ENCODE measurements at regions not wholly inside any gene's neighbourhood (a gene's known extent, or its start where the extent isn't known, plus 50 kb on each side); places are given as distances from the start of the nearest gene placed in this dataset.

GRCh38 chr22:48361099-48361639 is 1466.5 kb downstream of the BRD1 start:
- no peak for DNase-seq (ENCODE audit: low read depth in 2 of 2)

- DNase-seq (ENCODE audit: low read depth in 2 of 2): no peak
Observed at GRCh38 chr22:48359613-48359965, 1468.1 kb downstream of the BRD1 start.

DNA sequence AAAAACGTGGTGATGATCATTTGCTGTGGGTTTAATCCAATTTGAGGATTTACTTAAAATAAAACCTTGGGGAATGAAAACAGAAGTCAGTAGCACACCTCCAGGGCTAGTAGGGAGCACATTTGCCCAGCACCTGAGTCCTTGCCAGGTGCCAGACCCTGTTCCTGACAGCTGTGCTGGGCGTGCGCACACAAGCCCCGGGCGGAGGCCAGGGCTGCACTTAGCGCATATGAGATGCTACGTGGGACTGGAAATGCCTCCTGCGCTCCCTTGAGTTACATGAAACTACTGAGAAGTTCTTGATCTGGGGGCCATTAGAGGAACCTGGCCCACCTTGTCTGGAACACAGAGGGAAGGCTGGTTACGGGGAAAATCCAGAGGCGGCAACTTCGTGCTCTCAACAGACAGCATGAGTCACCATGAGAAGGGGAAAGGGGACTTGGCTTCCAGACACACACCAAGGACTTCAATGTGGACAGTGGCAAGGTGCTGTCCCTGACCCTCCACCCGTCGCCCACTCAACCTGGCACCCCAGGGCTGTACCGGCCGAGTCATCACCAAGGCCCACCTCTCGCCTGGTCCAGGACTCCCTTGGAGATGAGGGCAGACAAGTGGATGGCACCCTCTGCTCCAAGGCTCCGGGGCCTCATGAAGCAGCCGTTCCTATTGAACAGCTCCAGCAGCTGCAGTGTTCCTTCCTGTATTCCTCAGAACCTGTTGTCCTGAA is 1468.6 kb downstream of the BRD1 start:
- DNase-seq (ENCODE audit: low read depth in 2 of 2): no peak

DNA sequence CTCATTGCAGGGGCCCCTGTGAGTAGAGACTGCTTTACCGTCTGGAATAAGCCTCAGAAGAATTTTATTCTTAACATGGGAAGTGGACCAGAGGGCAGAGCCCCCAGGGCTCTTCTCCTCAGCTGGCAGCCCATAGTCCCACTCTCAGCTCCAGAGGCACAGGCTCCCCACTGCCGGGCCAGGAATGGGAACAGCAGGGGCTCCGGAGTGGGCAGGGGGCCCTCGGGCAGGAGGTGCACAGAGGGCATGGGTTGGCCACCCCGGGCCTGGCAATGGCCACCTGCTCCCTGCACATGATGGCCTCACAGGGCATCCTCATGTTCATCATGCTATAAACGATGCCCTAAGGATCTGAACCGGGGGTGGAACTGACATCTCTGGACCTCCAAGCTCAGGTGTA is 1469.7 kb downstream of the BRD1 start:
- no peak for DNase-seq (ENCODE audit: low read depth in 2 of 2)

DNA sequence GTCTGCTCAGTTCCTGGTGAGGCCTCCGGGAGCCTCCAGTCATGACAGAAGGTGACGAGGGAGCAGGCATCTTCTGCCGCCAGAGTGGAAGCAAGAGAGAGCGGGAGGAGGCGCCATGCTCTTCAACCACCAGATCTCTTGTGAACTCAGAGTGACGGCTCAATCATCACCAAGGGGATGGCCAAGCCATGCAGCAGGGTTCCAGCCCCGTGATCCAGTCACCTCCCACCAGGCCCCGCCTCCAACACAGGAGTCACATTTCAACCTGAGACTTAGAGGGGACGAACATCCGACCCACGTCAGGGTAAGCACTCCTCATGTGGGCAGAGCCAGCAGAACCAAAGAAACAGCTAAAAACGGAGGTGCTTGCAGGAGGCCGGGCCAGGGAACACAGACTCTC is 1470.5 kb downstream of the BRD1 start:
- no peak for DNase-seq (ENCODE audit: low read depth in 2 of 2)

DNA sequence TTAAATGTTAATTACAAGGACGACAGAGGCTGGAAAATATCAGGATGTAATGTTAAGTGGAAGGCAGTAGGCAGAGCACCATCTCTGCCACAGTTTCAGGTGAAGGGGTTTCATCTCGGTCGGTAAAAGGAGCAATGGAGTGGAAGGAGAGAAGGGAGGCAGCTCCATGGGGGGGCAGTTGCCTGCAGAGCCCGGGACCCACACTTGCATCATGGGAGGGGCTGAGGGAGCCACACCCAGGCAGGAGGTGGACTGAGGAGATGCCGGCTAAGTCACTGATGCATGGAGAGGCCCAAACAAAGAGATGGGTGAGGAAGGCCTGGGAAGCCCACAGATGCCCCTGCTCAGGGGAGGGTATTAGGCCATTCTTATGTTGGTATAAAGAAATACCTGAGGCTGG is 1470.9 kb downstream of the BRD1 start:
- no peak for DNase-seq (ENCODE audit: low read depth in 2 of 2)

DNA sequence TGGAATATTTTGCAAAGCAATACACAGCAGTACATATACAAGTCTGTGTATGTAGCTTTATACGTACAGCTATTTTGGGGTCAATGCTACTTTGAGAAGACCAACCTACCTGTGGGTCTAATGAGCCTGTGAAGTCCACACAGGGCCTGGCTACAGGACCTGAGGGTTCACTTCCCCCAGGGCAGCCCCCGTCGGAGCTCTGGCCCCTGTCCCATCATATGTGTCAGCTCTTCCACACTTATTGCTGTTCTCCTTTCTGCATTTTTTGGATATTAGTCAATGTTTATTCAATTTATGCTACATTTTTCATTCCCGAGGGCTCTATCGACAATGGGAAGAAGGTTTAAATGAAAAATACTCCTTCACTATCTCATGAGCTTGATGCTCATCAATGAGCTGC is 1473.6 kb downstream of the BRD1 start:
- no peak for DNase-seq (ENCODE audit: low read depth in 2 of 2)

GRCh38 chr22:48353116-48353947 is 1474.3 kb downstream of the BRD1 start:
- DNase-seq (ENCODE audit: low read depth in 2 of 2): no peak

GRCh38 chr22:48352086-48352911 is 1475.4 kb downstream of the BRD1 start:
- no peak for DNase-seq (ENCODE audit: low read depth in 2 of 2)

- no peak for DNase-seq (ENCODE audit: low read depth in 2 of 2)
Observed at GRCh38 chr22:48351376-48352085, 1476.1 kb downstream of the BRD1 start.

DNA sequence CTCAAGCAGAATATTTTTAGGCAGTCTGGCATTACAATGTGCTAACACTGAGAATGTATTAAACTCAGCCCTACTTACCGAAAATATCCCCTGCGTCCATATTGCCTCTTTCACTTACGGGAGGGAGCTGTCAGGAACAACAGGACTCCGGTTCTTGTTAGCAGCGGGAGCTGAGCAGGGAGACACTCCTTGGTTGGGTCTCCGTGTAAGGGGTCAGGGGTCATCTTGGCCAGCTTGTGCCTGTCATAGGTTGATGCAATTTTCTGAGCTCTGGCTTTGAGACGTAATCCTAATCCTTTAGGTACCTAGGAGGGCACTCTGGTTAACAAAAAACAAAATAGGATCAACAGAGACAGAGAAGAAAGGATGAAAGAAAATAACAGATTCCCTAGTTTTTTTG is 1477.2 kb downstream of the BRD1 start:
- DNase-seq (ENCODE audit: low read depth in 2 of 2): no peak

GRCh38 chr22:48348855-48349254 is 1478.8 kb downstream of the BRD1 start:
- no peak for DNase-seq (ENCODE audit: low read depth in 2 of 2)

DNA sequence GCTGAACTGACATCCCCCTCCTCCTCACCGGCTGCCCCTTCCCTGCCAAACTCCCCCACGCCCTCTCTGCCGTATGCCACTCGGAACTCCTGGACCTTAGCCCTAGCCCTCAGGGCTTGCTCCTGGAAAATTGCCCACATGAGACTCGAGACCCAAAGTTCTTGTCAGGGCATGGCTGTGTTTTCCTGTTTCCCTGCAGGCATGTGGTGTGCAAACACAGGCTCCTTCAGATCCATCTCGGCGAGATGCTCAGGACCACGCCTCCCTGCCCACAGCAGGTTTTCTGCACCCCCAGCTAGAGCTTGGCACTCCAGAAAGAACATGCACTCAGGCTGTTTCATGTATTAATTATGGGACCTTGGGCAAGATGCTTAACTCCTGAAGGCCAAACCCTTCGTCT is 1480.4 kb downstream of the BRD1 start:
- no peak for DNase-seq (ENCODE audit: low read depth in 2 of 2)

- DNase-seq (ENCODE audit: low read depth in 2 of 2): no peak
Observed at GRCh38 chr22:48346911-48347310, 1480.8 kb downstream of the BRD1 start.

DNA sequence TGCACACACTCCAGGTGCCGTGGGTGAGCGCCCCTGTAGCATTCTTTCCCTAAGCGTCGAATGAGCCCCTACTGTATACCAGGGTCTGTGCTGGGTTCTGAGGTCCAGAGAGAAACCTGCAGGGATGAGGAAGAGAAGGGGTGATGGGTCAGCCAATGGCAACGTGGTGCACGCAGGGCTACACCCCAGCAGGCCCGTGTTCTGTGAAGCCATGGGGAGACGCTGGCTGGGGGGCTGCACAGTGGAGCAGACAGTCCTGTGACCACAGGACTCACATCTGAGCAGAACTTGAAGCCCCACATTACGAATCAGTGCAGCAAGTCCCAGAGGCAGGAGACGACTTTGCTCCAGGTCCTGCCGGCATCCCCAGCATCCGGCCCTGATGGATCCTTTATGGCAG is 1481.4 kb downstream of the BRD1 start:
- DNase-seq (ENCODE audit: low read depth in 2 of 2): no peak

GRCh38 chr22:48345631-48346030 is 1482.0 kb downstream of the BRD1 start:
- DNase-seq (ENCODE audit: low read depth in 2 of 2): no peak

DNA sequence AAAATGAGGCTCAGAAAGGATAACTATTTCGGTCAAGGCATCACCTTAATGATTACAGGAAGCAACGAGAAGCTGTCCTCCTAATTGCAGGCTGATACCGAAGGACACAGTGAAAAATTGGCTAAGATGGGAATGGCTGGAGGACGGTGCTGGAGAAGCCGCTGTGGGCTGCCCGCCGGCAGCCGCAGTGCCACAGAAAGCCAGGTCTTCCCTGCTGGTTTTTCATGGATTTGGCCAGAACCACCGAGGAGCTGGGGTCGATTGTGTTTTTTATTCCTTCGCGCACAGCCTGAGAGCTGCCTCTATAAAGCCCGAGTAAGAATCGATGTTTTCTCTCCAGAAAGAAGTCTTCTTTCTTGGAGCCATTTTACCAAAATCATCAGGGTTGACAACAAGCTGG is 1484.2 kb downstream of the BRD1 start:
- DNase-seq (ENCODE audit: low read depth in 2 of 2): no peak

DNA sequence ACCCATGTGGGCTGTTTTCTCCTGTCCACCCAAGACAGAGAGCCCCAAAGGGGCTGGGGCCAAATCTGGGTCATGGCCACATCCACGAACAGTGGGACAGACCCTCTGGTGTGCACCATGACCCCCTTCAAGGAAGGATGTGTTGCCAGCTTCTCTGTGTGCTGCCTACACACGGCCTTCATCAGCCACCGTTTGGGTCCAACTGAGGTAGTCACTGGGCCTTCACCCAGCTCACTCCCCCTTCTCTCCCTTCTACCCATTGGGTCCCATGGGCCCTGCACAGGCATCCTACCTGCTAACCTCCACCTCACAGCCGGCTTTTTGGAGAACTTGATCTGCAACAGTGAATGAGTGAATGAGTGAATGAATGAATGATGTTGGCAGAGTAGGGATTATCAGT is 1484.9 kb downstream of the BRD1 start:
- DNase-seq (ENCODE audit: low read depth in 2 of 2): no peak

DNA sequence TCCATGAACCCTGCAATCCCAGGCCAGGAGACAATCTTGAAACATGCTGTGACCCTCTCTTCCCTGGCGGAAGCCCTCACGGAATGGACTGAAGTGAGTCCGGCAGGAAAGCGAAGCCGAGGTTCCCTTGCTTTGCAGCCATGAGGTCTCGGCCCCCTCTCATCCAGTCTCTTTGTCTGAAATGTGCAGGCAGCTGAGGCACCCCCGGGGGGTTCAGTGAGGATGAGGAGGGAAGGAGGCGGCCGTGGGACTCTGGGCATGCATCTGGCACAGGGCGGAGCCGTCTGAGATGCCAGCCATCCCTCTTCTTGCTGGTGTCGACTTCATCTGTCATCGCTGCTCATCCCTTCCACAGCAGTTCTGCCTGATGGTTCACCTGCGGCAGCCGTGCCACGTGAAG is 1485.7 kb downstream of the BRD1 start:
- DNase-seq (ENCODE audit: low read depth in 2 of 2): no peak

GRCh38 chr22:48340727-48341709 is 1486.7 kb downstream of the BRD1 start:
- no peak for DNase-seq (ENCODE audit: low read depth in 2 of 2)
